ENCODE measurements at regions not wholly inside any gene's neighbourhood (a gene's known extent, or its start where the extent isn't known, plus 50 kb on each side); places are given as distances from the start of the nearest gene placed in this dataset.

DNA sequence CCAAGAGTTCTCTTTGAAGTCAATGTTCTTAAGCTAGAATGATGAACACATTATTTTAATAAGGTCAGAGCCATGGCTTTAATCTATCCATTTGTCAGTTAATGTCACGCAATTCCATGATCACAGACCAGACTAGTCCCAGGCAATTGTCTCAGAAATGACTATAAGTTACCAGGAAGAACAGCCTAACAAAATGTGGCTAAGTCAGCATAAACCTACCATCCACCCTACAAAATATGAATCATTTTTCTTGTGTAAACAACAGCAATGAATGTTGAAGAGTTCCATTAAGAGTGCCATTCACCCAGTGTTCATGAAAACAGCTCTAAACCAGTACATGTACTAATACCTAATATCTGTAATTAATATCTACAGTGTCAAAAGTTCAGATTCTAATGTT, 127.5 kb downstream of the KCTD12 start:
- H3K4me3 ChIP-seq (ENCODE audit: control insufficient read depth, low read depth, low read length): no peak overlapping the region
- TF ChIP-seq, protein P1, sequence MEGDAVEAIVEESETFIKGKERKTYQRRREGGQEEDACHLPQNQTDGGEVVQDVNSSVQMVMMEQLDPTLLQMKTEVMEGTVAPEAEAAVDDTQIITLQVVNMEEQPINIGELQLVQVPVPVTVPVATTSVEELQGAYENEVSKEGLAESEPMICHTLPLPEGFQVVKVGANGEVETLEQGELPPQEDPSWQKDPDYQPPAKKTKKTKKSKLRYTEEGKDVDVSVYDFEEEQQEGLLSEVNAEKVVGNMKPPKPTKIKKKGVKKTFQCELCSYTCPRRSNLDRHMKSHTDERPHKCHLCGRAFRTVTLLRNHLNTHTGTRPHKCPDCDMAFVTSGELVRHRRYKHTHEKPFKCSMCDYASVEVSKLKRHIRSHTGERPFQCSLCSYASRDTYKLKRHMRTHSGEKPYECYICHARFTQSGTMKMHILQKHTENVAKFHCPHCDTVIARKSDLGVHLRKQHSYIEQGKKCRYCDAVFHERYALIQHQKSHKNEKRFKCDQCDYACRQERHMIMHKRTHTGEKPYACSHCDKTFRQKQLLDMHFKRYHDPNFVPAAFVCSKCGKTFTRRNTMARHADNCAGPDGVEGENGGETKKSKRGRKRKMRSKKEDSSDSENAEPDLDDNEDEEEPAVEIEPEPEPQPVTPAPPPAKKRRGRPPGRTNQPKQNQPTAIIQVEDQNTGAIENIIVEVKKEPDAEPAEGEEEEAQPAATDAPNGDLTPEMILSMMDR (IDR thresholded peaks at IDR 0.05; ENCODE audit: control insufficient read depth, insufficient read depth, low read depth, low read length, missing control alignments): no peak
- DNase-seq (ENCODE audit: low read depth): no peak

GRCh38 chr13:76758257-76758656, 127.9 kb downstream of the KCTD12 start:
- H3K4me3 ChIP-seq (ENCODE audit: control insufficient read depth, low read depth, low read length): no peak overlapping the region
- no peak for DNase-seq (ENCODE audit: low read depth)
- TF ChIP-seq, protein P1 (IDR thresholded peaks at IDR 0.05; ENCODE audit: control insufficient read depth, insufficient read depth, low read depth, low read length, missing control alignments): no peak

GRCh38 chr13:76756451-76756850, 129.8 kb downstream of the KCTD12 start:
- TF ChIP-seq, protein P1 (IDR thresholded peaks at IDR 0.05; ENCODE audit: control insufficient read depth, insufficient read depth, low read depth, low read length, missing control alignments): no peak

DNA sequence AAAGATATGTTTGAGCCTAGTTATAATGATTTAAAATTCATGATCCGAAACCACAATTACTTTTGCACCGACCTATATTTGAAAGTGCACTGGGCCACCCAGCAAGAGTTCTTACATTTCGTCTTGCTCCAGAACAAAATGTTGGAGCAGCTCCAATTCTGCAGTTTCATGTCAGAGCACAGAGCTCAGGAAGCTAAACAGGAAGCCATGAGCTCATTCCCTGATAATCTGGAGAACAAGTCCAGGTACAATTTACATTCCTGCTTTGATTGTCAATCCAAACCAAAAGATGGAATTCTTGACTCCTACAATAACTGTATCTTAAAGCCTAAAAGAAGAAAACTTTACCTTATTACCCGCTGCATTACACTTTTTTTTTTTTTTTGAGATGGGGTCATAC, 131.8 kb downstream of the KCTD12 start:
- DNase-seq (ENCODE audit: low read depth): no peak
- H3K4me3 ChIP-seq (ENCODE audit: control insufficient read depth, low read depth, low read length): no peak overlapping the region
- TF ChIP-seq, protein P1 (IDR thresholded peaks at IDR 0.05; ENCODE audit: control insufficient read depth, insufficient read depth, low read depth, low read length, missing control alignments): no peak

More at GRCh38 chr13:76756451-76756850, 129.8 kb downstream of the KCTD12 start:
- DNase-seq (ENCODE audit: low read depth): no peak
- no peak overlapping the region for H3K4me3 ChIP-seq (ENCODE audit: control insufficient read depth, low read depth, low read length)

DNA sequence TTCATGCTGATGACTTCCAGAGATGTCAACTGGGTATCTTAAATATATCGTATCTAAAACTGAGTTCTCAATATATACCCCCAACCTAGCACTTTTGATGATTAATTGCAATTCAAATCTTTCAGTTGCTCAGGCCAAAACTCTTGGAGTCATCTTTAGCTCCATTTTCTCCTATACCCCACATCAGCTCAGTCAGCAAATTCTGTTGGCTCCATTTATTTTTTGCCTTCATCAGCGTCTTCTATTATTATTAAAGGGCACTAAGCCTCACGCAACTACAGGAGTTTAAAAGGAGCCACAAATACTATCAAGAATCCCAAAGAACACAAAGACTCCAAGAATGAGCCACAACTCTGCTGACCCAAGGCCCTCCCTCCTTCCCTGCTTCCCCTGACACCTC, 134.9 kb downstream of the KCTD12 start:
- no peak overlapping the region for H3K4me3 ChIP-seq (ENCODE audit: control insufficient read depth, low read depth, low read length)
- TF ChIP-seq, protein P1 (IDR thresholded peaks at IDR 0.05; ENCODE audit: control insufficient read depth, insufficient read depth, low read depth, low read length, missing control alignments): no peak
- DNase-seq (ENCODE audit: low read depth): no peak

DNA sequence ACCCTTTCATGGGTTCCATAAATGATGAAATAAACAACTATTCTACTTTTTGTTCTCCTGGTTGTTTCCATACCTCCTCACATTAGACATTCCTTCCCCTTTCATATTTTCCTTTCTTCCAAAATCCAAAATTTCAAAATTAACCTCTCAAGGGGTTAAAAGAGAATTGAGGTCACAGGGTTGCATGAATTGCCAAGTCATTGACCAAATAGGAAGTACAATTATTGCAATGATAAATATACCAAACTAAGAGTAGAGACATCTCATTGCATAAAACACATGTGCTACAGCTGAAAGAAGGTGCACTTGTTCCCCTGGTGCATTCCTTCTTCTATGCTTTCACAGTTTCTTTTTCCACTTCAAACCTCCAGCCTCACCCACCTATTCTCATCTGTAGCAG, 136.1 kb downstream of the KCTD12 start:
- H3K4me3 ChIP-seq (ENCODE audit: control insufficient read depth, low read depth, low read length): no peak overlapping the region
- no peak for DNase-seq (ENCODE audit: low read depth)
- TF ChIP-seq, protein P1 (IDR thresholded peaks at IDR 0.05; ENCODE audit: control insufficient read depth, insufficient read depth, low read depth, low read length, missing control alignments): no peak

Measured in AG09309 (cell line).